ENCODE measurements at regions not wholly inside any gene's neighbourhood (a gene's known extent, or its start where the extent isn't known, plus 50 kb on each side); places are given as distances from the start of the nearest gene placed in this dataset.
"Not testable (repeated sequence)": the region's sequence is repeated elsewhere in the genome, so short reads cannot be mapped to it uniquely, and the experiment has no call there.

GRCh38 chr11:119583585-119583984 is 145.4 kb downstream of the NECTIN1 start:
- peaks cover 0 to 7% (median 0%) of the 10 kb centered on the region in 4 donors for H3K9me3 ChIP-seq
- WGBS, 5 donors = 84 to 91% (median 89%) methylated on average over 6 of the region's 6 CpGs
- H3K27ac ChIP-seq = peak overlapping the region in 1 of 5 donors; percentile 79
- H3K36me3 ChIP-seq = no peaks in the 10 kb centered on the region
- peaks cover 16 to 23% (median 20%) of the 10 kb centered on the region in 4 donors for H3K4me1 ChIP-seq
- intact Hi-C loops (cut with DNase I; ENCODE audit: low total_unique reads) = no loop called here
- no peak overlapping the region for H3K4me3 ChIP-seq
- TF ChIP-seq POLR2A (IDR thresholded peaks at IDR 0.05) (no peak), POLR2AphosphoS5 (IDR thresholded peaks at IDR 0.05) (no peak), CTCF (IDR thresholded peaks at IDR 0.05) (no peak)
- no peak for DNase-seq
- peaks cover 0 to 27% (median 16%) of the 10 kb centered on the region in 3 donors for H3K27me3 ChIP-seq

GRCh38 chr11:119581396-119581795 is 147.6 kb downstream of the NECTIN1 start:
- H3K4me3 ChIP-seq; intact Hi-C loops (cut with DNase I; ENCODE audit: low total_unique reads); DNase-seq; H3K9me3 ChIP-seq; H3K36me3 ChIP-seq; H3K27ac ChIP-seq: not testable (repeated sequence)
- H3K27me3 ChIP-seq = peaks cover 0 to 27% (median 16%) of the 10 kb centered on the region in 3 donors
- 79 to 91% (median 89%) methylated on average over 3 of the region's 3 CpGs for WGBS, 5 donors
- peaks cover 16 to 21% (median 20%) of the 10 kb centered on the region in 4 donors for H3K4me1 ChIP-seq

- peaks cover 0 to 26% (median 16%) of the 10 kb centered on the region in 3 donors for H3K27me3 ChIP-seq
- no peak overlapping the region for H3K27ac ChIP-seq
- H3K4me1 ChIP-seq = peaks cover 16 to 20% (median 19%) of the 10 kb centered on the region in 4 donors
- TF ChIP-seq EP300 (IDR thresholded peaks at IDR 0.05) (no peak), CTCF (IDR thresholded peaks at IDR 0.05) (no peak), POLR2A (IDR thresholded peaks at IDR 0.05) (no peak), POLR2AphosphoS5 (IDR thresholded peaks at IDR 0.05) (no peak)
- peaks cover 0 to 7% (median 0%) of the 10 kb centered on the region in 4 donors for H3K9me3 ChIP-seq
- H3K36me3 ChIP-seq = no peaks in the 10 kb centered on the region
- intact Hi-C loops (cut with DNase I; ENCODE audit: low total_unique reads) = no loop called here
- DNase-seq = no peak
- H3K4me3 ChIP-seq = no peak overlapping the region
- 82 to 94% (median 89%) methylated on average over 1 of the region's 1 CpG for WGBS, 5 donors
These were observed 148.2 kb downstream of the NECTIN1 start for GRCh38 chr11:119580751-119581150.

- H3K27me3 ChIP-seq = peaks cover 0 to 20% (median 12%) of the 10 kb centered on the region in 3 donors
- TF ChIP-seq EP300 (IDR thresholded peaks at IDR 0.05) (no peak), POLR2AphosphoS5 (IDR thresholded peaks at IDR 0.05) (no peak), CTCF (IDR thresholded peaks at IDR 0.05) (no peak), POLR2A (IDR thresholded peaks at IDR 0.05) (no peak)
- no peak overlapping the region for H3K27ac ChIP-seq
- no peaks in the 10 kb centered on the region for H3K36me3 ChIP-seq
- H3K4me1 ChIP-seq = peaks cover 13 to 15% (median 14%) of the 10 kb centered on the region in 4 donors
- intact Hi-C loops (cut with DNase I; ENCODE audit: low total_unique reads) = no loop called here
- no peak for DNase-seq
- no peak overlapping the region for H3K4me3 ChIP-seq
- peaks cover 0 to 7% (median 0%) of the 10 kb centered on the region in 4 donors for H3K9me3 ChIP-seq
- WGBS, 5 donors = 72 to 96% (median 89%) methylated on average over 3 of the region's 3 CpGs
These were observed 148.9 kb downstream of the NECTIN1 start for GRCh38 chr11:119580081-119580480.

- Histone ChIP-seq H3K27ac (no peak overlapping the region), H3K36me3 (no peaks in the 10 kb centered on the region), H3K27me3 (peaks cover 0 to 5% (median 0%) of the 10 kb centered on the region in 3 donors), H3K9me3 (peaks cover 0 to 7% (median 0%) of the 10 kb centered on the region in 4 donors), H3K4me3 (no peak overlapping the region), H3K4me1 (peaks cover 0 to 2% (median under 1%) of the 10 kb centered on the region in 4 donors)
- 51 to 57% (median 56%) methylated on average over 11 of the region's 11 CpGs for WGBS, 5 donors
- intact Hi-C loops (cut with DNase I; ENCODE audit: low total_unique reads) = no loop called here
- peak in 1 of 2 donors; percentile 22 for DNase-seq
- TF ChIP-seq POLR2AphosphoS5 (IDR thresholded peaks at IDR 0.05) (no peak), POLR2A (IDR thresholded peaks at IDR 0.05) (no peak), CTCF (IDR thresholded peaks at IDR 0.05) (no peak), EP300 (IDR thresholded peaks at IDR 0.05) (no peak)
These were observed 150.3 kb downstream of the NECTIN1 start for GRCh38 chr11:119578521-119579191.
